ENCODE measurements at regions not wholly inside any gene's neighbourhood (a gene's known extent, or its start where the extent isn't known, plus 50 kb on each side); places are given as distances from the start of the nearest gene placed in this dataset.

DNA sequence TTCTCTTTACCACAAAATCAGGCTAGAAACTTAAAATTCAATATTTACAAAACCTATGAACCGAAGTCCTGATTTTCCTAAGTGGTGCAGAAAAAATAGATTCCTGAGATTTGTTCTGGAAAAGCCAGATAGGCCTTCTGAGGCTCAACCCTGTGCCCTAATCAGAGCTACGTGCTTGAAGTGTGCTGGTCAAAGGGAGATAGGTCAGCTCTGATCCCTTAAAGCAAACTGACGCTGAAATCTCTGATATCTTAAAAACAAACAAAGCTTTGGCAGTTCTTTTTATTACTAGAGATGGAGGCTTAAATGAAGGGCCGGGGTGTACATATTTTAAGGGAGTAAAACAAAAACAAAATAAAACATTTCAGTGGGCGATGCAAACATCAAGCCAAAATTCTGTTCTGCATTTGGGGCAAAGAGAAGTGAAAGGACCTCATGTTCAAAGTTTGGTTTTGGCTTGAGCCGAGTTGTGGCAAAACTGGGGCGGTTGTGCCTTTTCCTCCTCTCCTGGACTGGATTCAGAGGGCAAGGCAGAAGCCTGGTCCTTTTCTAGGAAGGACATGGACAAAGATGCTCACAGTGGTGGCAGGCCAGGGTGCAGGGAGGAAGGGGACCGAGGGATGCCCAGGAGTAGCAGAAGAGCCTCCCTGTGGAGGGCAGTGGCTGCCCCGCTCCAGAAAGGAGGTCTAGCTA, 295.0 kb downstream of the CDCA7 start:
- ATAC-seq: no peak
- DNase-seq: no peak

DNA sequence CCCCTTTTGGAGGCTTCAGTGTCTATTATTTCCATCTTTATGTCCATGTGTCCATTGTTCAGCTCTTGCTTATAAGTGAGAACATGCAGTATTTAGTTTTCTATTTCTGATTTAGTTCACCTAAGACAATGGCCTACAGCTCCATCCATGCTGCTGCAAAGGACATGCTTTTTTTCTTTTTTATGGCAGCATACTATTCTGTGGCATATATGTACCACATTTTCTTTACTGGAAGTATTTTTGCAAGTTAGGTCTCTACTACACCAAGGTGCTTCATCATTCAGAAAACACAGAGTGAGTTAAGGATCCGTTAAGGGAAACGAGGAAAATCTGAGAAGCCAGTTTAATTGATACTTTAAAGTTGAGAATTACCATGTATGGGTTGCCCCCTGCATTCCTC, 297.2 kb downstream of the CDCA7 start:
- DNase-seq: no peak
- no peak for ATAC-seq

DNA sequence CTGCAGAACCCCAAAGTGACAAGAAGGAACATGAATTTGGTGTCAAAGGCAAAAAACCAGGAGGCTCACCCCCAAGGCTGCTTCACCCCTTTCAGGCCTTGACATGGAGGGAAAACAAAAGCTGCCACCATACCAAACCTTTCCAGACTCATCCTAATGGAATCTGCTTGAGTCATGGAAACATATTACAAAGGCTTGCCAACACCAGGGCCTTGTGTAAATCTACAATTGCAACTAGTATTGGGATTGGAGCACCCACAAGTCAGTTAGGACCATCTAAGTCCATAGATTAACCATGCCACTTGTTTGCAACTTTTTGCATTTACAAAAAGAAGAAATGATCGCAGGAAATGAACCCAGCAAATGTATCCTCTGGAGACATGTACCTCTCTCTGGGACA, 297.6 kb downstream of the CDCA7 start:
- DNase-seq (no peak), ATAC-seq (no peak)

DNA sequence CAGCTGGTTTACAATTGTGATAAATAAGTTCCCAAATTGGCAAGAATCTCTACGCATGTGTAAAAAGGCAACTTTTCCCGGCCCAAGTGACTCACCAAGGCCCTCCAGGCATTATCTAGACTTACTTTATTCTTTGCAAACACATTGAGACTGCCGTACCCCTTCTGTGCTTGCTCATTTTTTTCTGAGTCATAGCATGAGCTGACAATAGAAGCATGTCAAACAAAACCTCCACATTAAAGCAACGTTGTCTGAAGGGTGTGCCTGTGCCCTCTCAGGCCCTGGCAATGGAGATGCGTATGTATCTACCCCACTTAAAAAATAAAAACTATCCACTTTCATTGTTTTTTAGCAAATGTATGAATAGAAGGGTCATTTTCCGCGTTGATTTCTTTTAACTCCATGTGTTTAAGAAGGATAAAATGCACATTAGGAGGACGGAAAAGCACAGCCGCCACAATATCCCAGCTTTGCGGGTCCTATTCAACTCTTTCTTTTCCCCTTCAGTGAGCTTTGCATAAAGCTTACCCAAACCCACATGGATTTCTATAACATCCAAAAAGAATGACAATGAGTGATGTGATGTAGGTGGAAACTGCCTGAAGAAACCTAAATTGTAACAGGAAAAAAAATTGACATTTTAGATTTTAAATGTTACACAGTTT, 298.2 kb downstream of the CDCA7 start:
- DNase-seq (no peak), ATAC-seq (no peak)

DNA sequence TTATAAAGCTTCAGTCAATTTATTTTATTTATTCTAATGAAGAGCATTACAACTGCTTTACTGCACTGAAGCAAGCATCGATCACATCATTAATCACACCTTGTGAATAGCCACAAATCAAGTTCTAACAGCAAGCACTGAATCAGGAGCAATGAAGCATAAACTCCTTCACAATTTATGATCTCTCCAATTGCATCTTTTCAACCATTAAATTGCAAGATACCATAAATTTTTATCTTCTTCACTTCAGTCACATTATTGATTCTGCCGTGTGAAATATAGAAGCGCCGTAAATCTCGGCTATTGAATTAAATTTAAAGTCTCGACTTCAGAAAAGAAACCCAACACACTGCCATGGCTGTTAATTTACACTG, 298.7 kb downstream of the CDCA7 start:
- DNase-seq: no peak
- ATAC-seq: no peak

DNA sequence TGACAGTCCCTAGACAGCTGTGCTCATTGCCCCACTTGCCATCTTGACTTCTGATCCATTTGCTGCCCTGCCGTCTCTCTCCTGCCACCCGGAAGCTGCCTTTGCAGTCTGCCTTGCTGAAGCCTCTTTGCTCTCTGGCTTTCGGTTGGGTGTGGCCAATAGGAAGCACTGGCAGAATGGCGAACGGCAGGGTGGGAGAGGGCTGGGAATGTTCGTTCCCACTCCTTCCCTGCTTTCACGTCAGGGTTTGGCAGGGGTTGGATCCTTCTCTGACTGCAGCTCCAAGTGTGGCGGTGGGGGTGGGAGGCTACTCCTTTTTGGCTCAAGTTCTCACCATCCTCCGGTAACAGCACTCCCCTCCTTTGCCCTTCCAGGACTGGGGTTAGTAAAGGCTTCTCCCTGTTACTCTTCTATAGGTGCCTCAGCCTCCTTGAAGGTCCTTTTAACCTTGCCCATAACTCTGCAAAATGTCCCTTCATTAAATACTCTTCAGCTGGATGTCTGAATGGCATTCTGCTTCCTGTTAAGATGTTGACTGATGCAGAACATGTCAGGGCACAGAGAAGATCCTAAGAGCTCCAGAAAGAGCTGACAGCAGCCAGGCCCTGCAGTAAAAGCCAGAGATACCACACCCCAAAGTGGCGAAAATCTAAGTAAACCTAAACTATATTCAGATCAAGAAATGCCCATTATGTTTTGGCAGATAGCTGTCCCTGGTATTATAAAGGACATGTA, 299.7 kb downstream of the CDCA7 start:
- no peak for DNase-seq
- ATAC-seq: no peak

DNA sequence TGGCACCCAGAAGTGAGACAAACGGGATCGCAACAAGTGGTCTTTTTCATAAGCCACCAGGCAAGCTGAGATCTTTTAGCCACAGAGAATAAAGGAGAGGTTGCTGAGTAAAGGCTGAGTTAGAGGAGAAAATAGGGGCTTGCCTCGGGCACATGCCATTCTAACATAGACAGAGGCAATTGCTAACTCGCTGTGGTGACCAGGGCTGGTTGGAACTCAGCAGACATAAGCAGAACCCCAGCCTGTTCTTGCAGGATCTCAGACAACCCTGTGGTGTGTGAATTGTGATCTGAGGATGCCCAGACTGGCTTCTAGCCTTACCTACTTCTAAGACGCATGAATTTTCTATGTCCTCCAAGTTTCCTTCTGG, 300.2 kb downstream of the CDCA7 start:
- ATAC-seq (no peak), DNase-seq (no peak)

DNA sequence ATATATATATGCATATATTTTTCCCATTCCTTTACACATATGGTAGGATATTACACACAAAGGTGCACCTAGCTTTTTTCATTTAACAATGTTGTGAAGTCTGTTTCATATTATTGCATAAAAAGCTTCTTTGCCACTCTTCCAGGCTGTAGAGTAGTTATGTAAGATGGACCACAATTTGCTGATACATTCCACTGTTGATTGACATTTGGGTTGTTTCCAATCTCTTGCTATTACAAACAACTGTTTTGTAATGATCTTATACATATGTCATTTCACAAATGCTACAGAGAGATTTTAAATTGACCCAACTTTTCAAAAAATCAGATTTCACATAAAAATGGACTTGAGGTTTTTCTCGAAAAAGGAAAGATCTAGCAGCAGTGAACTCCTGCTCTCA, 301.4 kb downstream of the CDCA7 start:
- ATAC-seq (no peak), DNase-seq (no peak)

DNA sequence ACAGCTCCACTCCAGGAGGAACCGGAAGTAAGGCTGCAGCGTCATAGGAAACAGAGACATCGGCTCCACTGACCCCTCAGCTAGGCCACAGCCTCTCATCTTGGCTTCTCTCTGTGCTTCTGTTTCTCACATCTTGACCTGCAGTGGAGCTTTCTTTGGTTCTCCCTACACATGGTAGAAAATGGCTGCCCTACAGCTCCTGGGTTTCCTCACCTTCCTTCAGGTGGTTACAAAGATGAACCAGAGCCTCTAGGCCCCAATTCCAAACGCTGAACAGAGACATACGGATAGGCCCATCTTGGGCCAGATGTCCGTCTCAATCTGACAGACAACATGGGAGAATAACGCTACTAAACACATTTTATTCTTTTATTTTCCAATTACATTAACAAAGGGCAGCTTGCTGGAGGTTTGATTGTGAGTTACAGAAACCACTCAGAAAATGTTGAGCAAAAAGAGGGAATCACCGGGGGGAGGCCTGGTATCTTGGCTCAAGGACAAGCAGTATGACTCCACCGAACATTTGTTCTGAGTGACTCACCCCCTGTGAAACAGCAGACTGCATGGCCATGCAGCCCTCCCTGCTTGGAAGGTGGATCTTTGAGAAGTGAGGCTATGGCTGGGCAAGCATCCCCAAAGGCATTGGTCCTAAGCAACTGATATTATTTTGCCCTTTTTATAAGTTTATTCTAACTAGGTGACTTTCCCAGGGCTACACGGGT, 303.5 kb downstream of the CDCA7 start:
- no peak for ATAC-seq
- DNase-seq: no peak

DNA sequence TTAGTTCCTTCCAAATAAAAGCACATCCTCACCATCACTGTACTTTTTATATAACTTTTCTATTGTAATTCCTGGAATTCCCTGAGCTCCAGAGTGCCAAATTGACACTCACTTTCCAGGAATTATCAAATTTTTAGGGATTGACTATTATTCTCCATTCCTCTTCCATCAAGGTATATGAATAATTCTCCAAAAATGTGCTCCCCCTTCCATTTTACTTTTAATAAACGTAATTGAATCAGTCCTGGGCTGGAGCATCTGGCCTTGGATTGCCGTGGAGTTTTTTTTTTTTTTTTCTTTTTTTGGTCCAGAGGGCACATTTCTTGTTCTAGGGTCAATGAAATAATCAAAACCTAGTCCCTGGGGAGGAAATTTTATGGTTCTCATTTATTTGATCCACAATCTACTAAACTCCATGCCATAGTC, 304.3 kb downstream of the CDCA7 start:
- no peak for ATAC-seq

DNA sequence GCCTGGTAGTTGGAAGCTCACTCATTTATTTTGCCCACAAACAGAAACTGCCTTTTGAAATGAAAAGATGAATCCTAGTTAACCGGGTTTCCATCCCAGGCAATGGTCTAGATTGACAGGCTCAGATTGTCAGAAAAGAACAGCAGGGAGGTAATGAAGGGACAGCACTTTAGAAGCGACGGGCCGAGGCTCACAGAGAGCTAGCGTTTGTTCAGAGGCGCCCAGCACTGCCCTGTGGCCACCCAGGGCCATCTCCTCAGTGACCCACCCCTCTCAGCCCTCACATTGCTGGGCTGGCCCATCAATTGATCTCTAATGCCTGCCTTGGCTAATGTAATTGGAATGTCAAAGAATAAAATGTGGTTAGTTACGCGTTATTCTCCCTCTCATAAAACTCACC, 304.8 kb downstream of the CDCA7 start:
- DNase-seq (no peak), ATAC-seq (no peak)

More for the DNA sequence above, 304.3 kb downstream of the CDCA7 start:
- no peak for DNase-seq

DNA sequence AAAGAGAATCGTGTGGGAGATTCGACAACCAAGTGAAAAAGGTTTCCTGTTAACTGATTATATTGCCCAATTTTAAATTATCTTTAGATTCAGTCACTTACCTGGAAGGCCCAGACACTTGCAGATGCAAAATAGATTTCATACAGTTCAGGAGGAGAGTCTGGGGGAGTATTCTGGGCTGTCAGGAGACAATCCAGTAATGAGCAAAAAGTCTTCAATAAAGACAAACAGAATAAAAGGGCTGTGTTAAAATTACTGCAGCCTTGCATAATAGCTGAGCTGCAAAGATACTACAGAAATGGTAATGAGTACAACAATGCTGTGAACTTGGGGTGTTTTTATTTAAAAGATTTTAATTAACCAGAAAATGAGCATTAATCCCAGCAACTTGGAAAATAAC, 303.6 kb downstream of the SP3 start:
- ATAC-seq (no peak), DNase-seq (no peak)

DNA sequence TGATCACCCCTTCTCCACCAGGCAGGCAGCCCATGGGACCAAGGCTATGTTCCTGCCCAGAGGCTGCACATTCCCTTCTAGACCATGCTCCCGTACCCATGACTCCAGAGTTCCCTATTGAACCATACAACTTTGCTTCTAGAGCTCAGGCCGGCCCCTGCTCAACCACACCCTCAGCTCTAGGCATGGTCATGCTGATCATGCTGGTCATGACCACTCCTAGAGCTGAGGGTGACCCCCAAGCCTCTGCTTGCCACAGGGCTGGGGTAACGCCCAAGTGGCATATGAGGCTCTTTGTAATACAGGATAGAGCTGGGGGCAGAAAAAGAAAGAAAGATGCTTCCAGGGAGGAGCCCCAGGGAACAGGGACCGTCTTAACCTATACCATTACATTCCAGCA, 301.8 kb downstream of the SP3 start:
- no peak for DNase-seq
- no peak for ATAC-seq

DNA sequence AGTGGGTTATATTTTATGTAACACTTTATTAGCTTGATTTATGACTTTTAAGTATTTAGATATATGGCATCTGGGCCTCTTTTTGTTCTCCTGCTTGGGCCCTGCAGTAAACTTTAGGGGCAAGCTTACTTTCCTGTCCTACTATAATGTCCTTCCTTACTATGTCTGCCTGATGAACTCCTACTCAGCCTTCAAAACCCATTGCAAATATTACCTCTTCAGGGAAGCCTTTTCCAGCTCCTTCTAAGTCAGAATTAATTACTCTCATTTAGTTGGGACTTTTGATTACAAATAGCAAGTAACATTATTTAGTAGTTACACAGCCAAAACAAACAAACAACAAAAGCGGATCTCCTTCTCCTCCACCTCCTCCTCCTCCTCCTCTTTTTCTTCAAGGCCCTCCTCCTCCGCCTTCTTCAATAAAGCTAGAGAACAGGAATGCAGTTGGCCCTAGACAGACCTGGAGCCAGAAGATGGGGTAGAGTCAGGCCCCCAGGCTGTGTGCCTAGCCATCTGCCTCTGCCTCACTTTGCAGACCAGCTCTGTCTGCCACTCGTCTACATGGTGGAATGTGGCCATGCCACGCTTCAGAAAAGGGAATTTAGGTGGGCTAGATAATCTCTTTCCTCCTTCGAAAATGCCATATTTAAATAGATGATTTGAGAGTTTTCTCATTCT, 301.2 kb downstream of the SP3 start:
- DNase-seq (no peak), ATAC-seq (no peak)

DNA sequence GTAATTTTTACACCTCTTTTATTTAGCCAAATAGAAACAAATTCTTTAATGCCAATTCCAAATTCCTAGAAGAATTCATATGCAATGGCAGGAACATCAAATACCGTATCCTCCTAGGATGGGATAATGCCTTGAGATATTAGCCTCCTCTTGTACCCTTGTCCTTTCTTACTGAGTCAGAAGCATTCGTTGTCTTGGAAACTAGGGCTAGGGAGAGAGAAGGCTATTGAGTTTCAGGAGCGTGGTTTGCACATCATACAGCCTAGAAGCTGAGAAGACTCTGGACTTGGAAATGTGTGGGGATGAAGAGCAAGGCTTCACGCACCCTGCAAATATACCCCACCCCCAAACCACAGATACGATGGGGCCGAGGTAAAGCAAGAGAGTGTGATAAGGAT, 300.7 kb downstream of the SP3 start:
- no peak for DNase-seq
- ATAC-seq: no peak

DNA sequence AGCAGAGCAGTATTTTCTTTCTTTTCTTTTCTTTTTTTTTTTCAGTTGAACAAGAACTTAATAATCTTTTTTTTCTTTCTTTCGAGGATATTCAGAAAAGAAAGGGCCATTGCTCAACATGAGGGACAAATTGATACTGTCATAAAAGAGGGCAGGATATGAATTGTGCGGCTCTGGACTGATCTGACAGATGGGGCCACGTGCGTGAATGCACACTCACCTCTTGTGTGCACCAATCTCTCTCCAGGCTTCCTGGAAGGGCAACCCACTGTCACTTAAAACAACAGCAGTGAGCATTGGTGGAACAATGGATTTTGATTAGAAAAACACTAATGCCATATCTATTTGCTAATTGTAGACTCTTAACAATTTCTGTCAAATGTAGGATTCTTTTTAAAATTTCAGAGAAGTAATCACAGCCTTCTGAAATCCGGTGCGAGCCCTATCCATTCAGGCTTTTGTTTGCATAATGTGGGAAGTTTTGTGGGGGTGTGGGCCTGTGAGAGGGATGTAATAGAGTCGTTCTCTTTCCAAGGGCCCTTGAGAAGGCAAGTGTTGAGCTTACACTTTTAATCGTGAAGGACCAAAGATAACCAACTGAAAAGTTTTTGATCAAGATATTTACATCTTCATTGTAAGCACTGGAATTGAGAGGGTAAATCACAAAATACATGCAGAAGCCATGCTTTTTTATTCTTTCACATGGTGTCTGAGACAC, 298.8 kb downstream of the SP3 start:
- no peak for DNase-seq

DNA sequence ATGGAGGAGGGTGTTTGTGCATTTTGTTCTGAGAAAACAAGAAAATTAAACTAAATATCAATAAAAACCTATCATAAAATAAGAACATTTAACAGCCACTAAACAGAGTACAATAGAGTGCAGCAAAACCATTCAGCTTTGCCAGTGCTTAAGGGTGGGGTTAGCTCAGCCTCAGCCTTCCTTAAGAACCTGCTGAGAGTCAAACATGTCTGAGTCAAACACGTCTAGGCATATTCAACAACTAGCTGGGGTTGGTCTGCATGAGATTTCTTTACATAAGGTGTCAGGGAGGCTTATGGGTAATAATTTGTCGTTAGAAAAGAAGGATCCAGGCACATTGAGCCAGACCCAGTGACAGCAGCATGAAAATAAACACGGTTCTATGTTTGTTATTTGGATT, 298.2 kb downstream of the SP3 start:
- no peak for DNase-seq
- no peak for ATAC-seq

More for the DNA sequence above, 298.8 kb downstream of the SP3 start:
- no peak for ATAC-seq

DNA sequence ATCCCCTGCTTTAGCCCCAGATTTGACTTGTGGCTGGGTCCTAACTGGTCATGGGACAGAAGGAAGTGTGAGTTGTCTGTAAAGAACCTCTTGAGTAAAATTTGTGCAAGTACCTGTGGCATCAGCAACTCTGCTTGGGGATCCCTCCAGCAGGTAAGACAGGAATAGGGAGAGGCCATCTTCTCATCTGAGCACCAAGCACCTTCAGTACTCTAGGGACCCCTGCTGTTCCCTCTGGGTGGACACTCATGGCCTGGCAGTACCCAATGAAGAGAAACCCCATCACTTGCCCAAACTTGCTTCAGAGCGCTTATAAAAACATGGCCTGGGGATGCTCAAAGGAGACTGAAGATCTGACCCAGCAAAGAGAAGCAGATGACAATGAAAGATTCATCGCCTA, 297.8 kb downstream of the SP3 start:
- ATAC-seq (no peak), DNase-seq (no peak)

DNA sequence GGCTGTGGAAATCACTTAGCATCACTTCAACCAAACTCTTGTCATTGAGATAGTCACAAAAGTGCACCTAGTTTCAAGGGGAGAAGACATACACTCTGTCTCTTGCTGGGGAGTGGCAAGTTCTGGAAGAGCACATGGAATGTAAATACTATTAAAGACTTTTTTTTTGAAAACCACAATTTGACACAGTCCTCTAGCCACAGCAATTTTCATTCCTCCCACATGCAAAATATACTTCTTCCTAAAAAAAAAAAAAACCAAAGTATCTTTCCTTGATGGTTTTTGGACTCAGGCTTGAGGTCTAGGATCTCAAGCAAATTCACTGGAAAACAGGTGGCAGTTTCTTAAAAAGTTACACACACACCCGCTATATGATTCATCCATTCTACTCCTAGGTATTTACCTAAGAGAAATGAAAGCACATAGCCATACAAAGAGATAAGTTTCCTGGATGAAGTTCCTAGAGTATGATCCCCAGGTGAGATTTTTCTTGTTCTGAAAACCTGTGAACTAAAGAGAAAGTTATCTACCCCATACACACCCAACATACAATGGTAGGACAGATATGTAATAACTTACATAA, 295.8 kb downstream of the SP3 start:
- ATAC-seq (no peak), DNase-seq (no peak)

DNA sequence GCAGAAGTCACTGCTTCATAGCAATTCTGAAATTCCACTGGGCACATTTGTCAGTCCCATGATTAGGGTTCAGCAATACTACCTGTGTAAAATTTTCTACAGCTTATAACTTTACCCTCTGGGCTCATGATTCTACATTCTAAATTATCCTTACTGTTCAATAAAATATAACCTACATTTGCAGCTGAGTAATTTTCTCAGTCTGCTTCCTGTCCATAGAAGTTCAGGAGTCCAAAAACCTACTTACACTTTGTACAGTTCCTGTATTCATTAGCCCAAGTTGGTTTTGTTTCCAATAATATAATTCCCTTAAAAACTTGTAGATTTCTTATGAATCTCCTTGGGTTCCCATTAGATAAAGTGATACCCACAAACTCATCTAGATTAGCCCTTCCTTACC, 295.3 kb downstream of the SP3 start:
- ATAC-seq (no peak), DNase-seq (no peak)

DNA sequence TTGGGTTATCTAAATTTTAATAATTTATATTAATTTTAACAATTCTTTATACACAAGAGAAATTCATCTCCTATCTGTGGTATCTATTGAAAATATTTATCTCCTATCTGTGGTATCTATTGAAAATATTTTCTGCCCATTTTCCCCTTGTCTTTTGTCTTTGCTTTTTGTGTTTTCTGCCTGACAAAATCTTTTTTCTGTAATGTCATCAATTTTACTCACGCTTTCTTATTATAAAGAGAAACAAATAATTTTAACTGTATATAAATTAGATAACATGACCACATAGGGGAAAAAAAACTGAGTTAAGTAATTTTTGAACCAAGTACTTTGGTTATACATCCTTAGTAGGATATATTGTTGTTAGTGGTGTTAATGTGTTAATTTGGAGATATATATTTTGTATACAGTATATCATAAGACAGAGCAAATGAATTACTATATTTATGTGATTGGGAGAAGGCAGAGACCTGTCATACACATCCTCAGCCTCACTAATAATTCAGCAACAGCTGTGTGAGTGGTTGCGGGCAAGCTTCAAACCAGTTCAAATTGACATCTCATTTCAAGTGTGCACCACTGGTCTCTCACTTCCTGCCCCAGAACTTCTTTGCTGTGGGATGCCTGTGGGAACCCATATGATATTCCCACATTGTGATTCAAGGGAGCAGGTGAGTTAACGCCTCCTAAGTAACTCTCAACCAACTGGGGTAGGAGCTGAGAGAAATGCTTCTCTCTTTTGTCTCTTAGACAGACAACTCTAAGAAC, 292.4 kb downstream of the SP3 start:
- DNase-seq (no peak), ATAC-seq (no peak)

All from stimulated activated naive CD8-positive, alpha-beta T cell treated with anti-CD3 and anti-CD28 coated beads, Interleukin-15, Interleukin-2, amounts not matched to agents 100 U/mL and 50 U/mL, for 24 hours (primary cell).